Adrenal gland (tissue), 9 donors: ENCODE measurements at regions not wholly inside any gene's neighbourhood (a gene's known extent, or its start where the extent isn't known, plus 50 kb on each side); places are given as distances from the start of the nearest gene placed in this dataset.

ENCODE experiments used
- DNase-seq, 7 donors: peaks; one replicate each; pipeline ENCODE4 v3.0.0-alpha.2; 2019 to 2020
- H3K27ac ChIP-seq, 5 donors: fragments of 200-600 bp; sonication (generic) in 4 of 5; 1 replicate in 3 of 5; 2 replicates in 2 of 5; pipeline versions ENCODE4 v1.5.1 to v1.8.0; 2016 to 2020; ENCODE audit warnings: mild to moderate bottlenecking in 1 of 5
- H3K27me3 ChIP-seq: fragments of 200-600 bp; 2 replicates; pipeline ENCODE4 v1.8.0; 2021
- H3K36me3 ChIP-seq, 2 donors: fragments of 200-600 bp; replicated peaks in 1 of 2; 1 replicate in 1 of 2; 2 replicates in 1 of 2; pipeline versions ENCODE4 v1.5.1 to v1.8.0; 2018 to 2022
- H3K4me1 ChIP-seq, 2 donors: fragments of 200-600 bp; replicated peaks in 1 of 2; 1 replicate in 1 of 2; 2 replicates in 1 of 2; pipeline versions ENCODE4 v1.5.1 to v1.8.0; 2018 to 2021
- H3K4me3 ChIP-seq, 4 donors: fragments of 200-600 bp; sonication (generic) in 3 of 4; one replicate each; pipeline ENCODE4 v1.5.1; 2016 to 2018
- H3K9me3 ChIP-seq, 3 donors: fragments of 200-600 bp; sonication (generic) in 1 of 3; replicated peaks in 1 of 3; 1 replicate in 2 of 3; 2 replicates in 1 of 3; pipeline versions ENCODE4 v1.5.1 to v1.8.0; 2016 to 2021
- CTCF ChIP-seq, 6 experiments: fragments of 450-650 bp in 4 of 6; fragments of 200-600 bp in 2 of 6; sonication (generic) in 1 of 6; IDR thresholded peaks; 1 replicate in 5 of 6; 2 replicates in 1 of 6; pipeline versions ENCODE4 v1.5.1 to v1.8.0; 2016 to 2021; ENCODE audit warnings: antibody characterized with exemption in 6 of 6, mild to moderate bottlenecking in 2 of 6, moderate library complexity in 1 of 6
- POLR2A ChIP-seq, 2 donors: fragments of 450-650 bp; IDR thresholded peaks; one replicate each; pipeline ENCODE4 v1.6.1; 2017; ENCODE audit warnings: antibody characterized with exemption in 2 of 2, mild to moderate bottlenecking in 2 of 2, moderate library complexity in 1 of 2
- WGBS, 4 donors: extraction: QIAGEN DNeasy Blood & Tissue Kit in 2 of 4; methylation state at CpG; one replicate each; pipeline versions ENCODE4 v1.1.5 to v1.1.7; 2013 to 2017; 5-methylcytosine and 5-hydroxymethylcytosine counted together
- intact Hi-C, 2 donors: fragments of 100-400 bp; cut with DNase I; formaldehyde crosslinking; loops; one replicate each; pipeline versions ENCODE4 v1.14.1 to v1.15.0; 2022 to 2023
- donor health status: healthy with polysubstance abuse.
- donor health status: Bipolar disorder and iron deficiency.
- donor health status: DM: yes; HTN: yes; CAD: no.
- donor health status: DM: no; HTN: no; CAD: no.
- donor health status: DM: no; HTN: no; CAD: no.

- Histone ChIP-seq H3K4me3 (no peak overlapping the region), H3K36me3 (no peaks in the 10 kb centered on the region), H3K27me3 (no peaks in the 10 kb centered on the region), H3K27ac (no peak overlapping the region), H3K4me1 (no peaks in the 10 kb centered on the region), H3K9me3 (no peaks in the 10 kb centered on the region)
- WGBS, 4 donors = 87 to 91% (median 90%) methylated on average over 4 of the region's 4 CpGs
- TF ChIP-seq POLR2A (IDR thresholded peaks at IDR 0.05) = no peak
- TF ChIP-seq CTCF (IDR thresholded peaks at IDR 0.05) = no peak
- DNase-seq = no peak
- intact Hi-C loops = loop anchor here in 1 of 2 donors (10.0 kb wide), 1 partner anchor 325 kb away; no protein-coding TSS in a partner anchor
Measured at GRCh38 chr12:29879606-29880308, 96.0 kb upstream of the TMTC1 start.

GRCh38 chr12:29869946-29870345, 86.2 kb upstream of the TMTC1 start:
- Histone ChIP-seq H3K4me3 (no peak overlapping the region), H3K36me3 (no peaks in the 10 kb centered on the region), H3K27me3 (no peaks in the 10 kb centered on the region), H3K4me1 (no peaks in the 10 kb centered on the region), H3K27ac (no peak overlapping the region), H3K9me3 (no peaks in the 10 kb centered on the region)
- intact Hi-C loops = no loop called here
- no peak for DNase-seq
- TF ChIP-seq POLR2A (IDR thresholded peaks at IDR 0.05) (no peak), CTCF (IDR thresholded peaks at IDR 0.05) (no peak)
- WGBS, 4 donors = 64 to 79% (median 68%) methylated on average over 1 of the region's 1 CpG

- H3K4me1 ChIP-seq = no peaks in the 10 kb centered on the region
- DNase-seq = no peak
- TF ChIP-seq CTCF (IDR thresholded peaks at IDR 0.05) = no peak
- no peak for TF ChIP-seq POLR2A (IDR thresholded peaks at IDR 0.05)
- no peak overlapping the region for H3K27ac ChIP-seq
- H3K27me3 ChIP-seq = no peaks in the 10 kb centered on the region
- intact Hi-C loops = no loop called here
- H3K36me3 ChIP-seq = no peaks in the 10 kb centered on the region
- H3K9me3 ChIP-seq = no peaks in the 10 kb centered on the region
- WGBS, 4 donors = 83 to 87% (median 85%) methylated on average over 6 of the region's 6 CpGs
- no peak overlapping the region for H3K4me3 ChIP-seq
Measured at GRCh38 chr12:29867823-29868222, 84.1 kb upstream of the TMTC1 start.

GRCh38 chr12:29863665-29864064, 79.9 kb upstream of the TMTC1 start:
- Histone ChIP-seq H3K36me3 (no peaks in the 10 kb centered on the region), H3K4me1 (no peaks in the 10 kb centered on the region), H3K27me3 (no peaks in the 10 kb centered on the region), H3K4me3 (no peak overlapping the region), H3K27ac (no peak overlapping the region), H3K9me3 (no peaks in the 10 kb centered on the region)
- intact Hi-C loops = no loop called here
- no peak for DNase-seq
- no peak for TF ChIP-seq POLR2A (IDR thresholded peaks at IDR 0.05)
- no peak for TF ChIP-seq CTCF (IDR thresholded peaks at IDR 0.05)
- 52 to 83% (median 60%) methylated on average over 1 of the region's 1 CpG for WGBS, 4 donors
